HG03108 (cell line): ENCODE measurements at regions not wholly inside any gene's neighbourhood (a gene's known extent, or its start where the extent isn't known, plus 50 kb on each side); places are given as distances from the start of the nearest gene placed in this dataset.

Experiments
- ATAC-seq: cut with Tn5 transposase; IDR thresholded peaks from one replicate; pipeline ENCODE4 v1.9.1; 2021; ENCODE audit warnings: moderate library complexity; ENCODE audit not compliant: unreplicated experiment

DNA sequence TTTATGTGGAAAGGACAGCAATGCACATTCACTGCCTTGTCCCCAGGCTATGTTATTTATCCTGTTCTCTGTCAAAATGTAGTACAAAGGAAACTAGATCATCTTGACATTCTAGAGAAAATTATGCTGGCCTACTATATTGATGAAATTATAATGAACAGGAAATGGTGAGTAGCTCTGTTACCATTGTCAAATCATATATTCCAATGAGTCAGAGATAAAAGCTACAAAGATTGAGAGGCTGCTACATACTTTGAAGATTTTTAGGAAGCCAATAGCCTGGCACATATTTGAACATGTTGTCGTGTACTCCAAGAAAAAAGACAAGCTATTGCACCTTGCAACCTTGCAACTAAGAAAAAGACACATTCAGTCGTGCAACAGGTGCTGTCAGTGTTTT lies 52.7 kb upstream of the TET2 start:
- no peak for ATAC-seq
